ENCODE measurements at regions not wholly inside any gene's neighbourhood (a gene's known extent, or its start where the extent isn't known, plus 50 kb on each side); places are given as distances from the start of the nearest gene placed in this dataset.

DNA sequence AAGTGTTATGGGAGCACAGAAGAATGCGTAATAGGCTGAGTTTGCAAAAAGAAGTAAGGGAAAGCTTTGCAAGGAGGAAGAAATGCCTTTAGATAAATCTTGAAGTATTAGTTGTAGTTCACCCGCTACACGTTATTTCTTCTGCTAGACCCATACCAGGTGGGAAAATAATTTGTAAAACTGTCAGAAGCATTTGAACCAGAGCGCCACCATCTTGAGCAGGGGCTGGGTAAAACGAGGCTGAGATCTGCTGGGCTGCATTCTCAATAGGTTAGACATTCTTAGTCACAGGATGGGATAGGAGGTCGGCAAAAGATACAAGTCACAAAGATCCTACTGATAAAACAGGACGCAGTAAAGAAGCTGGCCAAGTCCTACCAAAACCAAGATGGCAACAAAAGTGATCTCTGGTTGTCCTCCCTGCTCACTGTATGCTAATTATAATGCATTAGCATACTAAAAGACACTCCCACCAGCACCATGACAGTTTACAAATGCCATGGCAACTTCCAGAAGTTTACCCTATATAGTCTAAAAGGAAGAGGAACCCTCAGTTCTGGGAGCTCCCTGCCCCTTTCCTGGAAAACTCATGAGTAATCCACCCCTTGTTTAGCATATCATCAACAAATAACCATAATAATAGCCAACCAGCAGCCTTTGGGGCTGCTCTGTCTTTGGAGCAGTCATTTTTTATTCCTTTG lies 50.0 kb upstream of the ZNF280D start:
- Histone ChIP-seq H3K27me3 (replicated peaks; ENCODE audit: insufficient read depth, low read length) (no peaks in the 10 kb centered on the region), H3K27ac (ENCODE audit: low read length) (no peak overlapping the region), H3K4me3 (ENCODE audit: low read length) (no peak overlapping the region), H3K4me2 (ENCODE audit: low read depth, low read length) (no peak overlapping the region), H3K9me3 (replicated peaks; ENCODE audit: insufficient read depth, low read length) (no peaks in the 10 kb centered on the region), H3F3A (ENCODE audit: insufficient read depth, low read length) (no peaks in the 10 kb centered on the region), H3K4me1 (ENCODE audit: low read length) (no peaks in the 10 kb centered on the region), H4K20me1 (ENCODE audit: insufficient read depth, low read length) (no peaks in the 10 kb centered on the region), H3K36me3 (replicated peaks; ENCODE audit: insufficient read depth, low read length) (no peaks in the 10 kb centered on the region), H3K79me2 (ENCODE audit: low read length) (no peaks in the 10 kb centered on the region), H2AFZ (ENCODE audit: low read length) (no peak overlapping the region), H3K9ac (ENCODE audit: low read length) (no peak overlapping the region), H3K9me2 (replicated peaks; ENCODE audit: insufficient read depth, low read length) (no peaks in the 10 kb centered on the region)
- TF ChIP-seq, protein P1, sequence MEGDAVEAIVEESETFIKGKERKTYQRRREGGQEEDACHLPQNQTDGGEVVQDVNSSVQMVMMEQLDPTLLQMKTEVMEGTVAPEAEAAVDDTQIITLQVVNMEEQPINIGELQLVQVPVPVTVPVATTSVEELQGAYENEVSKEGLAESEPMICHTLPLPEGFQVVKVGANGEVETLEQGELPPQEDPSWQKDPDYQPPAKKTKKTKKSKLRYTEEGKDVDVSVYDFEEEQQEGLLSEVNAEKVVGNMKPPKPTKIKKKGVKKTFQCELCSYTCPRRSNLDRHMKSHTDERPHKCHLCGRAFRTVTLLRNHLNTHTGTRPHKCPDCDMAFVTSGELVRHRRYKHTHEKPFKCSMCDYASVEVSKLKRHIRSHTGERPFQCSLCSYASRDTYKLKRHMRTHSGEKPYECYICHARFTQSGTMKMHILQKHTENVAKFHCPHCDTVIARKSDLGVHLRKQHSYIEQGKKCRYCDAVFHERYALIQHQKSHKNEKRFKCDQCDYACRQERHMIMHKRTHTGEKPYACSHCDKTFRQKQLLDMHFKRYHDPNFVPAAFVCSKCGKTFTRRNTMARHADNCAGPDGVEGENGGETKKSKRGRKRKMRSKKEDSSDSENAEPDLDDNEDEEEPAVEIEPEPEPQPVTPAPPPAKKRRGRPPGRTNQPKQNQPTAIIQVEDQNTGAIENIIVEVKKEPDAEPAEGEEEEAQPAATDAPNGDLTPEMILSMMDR (IDR thresholded peaks at IDR 0.05; ENCODE audit: low read length): no peak
- no peak for TF ChIP-seq EZH2 (optimal IDR thresholded peaks at IDR 0.05; ENCODE audit: low read depth, low read length)
- no peak for TF ChIP-seq EZH2phosphoT487 (IDR thresholded peaks at IDR 0.05; ENCODE audit: low read length)
- DNase-seq: no peak
